HepG2 (cell line): ENCODE measurements at regions not wholly inside any gene's neighbourhood (a gene's known extent, or its start where the extent isn't known, plus 50 kb on each side); places are given as distances from the start of the nearest gene placed in this dataset.

ENCODE experiments used
- ATAC-seq: fragments of 200-7000 bp; cut with Tn5 transposase; 3 replicates; pipeline ENCODE4 v1.9.1; 2020; ENCODE audit warnings: mild to moderate bottlenecking, moderate library complexity
- BruUV-seq: library from RNA; stranded (reverse); fragments of 400-500 nt; replicated peaks from 2 replicates; lab custom pipeline; 2021; lab: Mats Ljungman, UMichigan
- CTCF ChIA-PET: fragments of 300-600 bp; formaldehyde crosslinking; extraction: SDS; loops from one replicate; lab custom pipeline; 2021; ENCODE audit warnings: low total read pairs, inconsistent platforms, low intra/inter-chr PET ratio; lab: Yijun Ruan, JAX
- POLR2A ChIA-PET: fragments of 350-600 bp; sonication (Branson Sonifier 250); formaldehyde crosslinking; loops from one replicate; lab custom pipeline; 2020; ENCODE audit warnings: antibody characterized with exemption, inconsistent platforms; lab: Yijun Ruan, JAX
- DNase-seq: peaks from one replicate; pipeline ENCODE4 v3.0.0-alpha.2; 2015; ENCODE audit warnings: low spot score
- FAIRE-seq: peaks from 3 replicates; lab custom pipeline; 2011; peaks lifted over from hg19 to GRCh38; lab: Jason Lieb, UNC
- H2AFZ ChIP-seq: one replicate; pipeline ENCODE4 v1.6.1; 2011; ENCODE audit warnings: low read length, inconsistent platforms
- H3K27ac ChIP-seq: fragments of 300-600 bp; 3 replicates; pipeline ENCODE4 v1.8.0; 2011; ENCODE audit warnings: mixed run types, mild to moderate bottlenecking, mixed read lengths, low read length, inconsistent platforms; ENCODE audit not compliant: insufficient read depth; ENCODE audit errors: extremely low read length
- H3K27me3 ChIP-seq, 2 experiments: fragments of 200-600 bp in 1 of 2; 2 replicates in 1 of 2; 3 replicates in 1 of 2; pipeline versions ENCODE4 v1.6.0 to v1.8.0; 2011; ENCODE audit warnings: low read length in 2 of 2, mild to moderate bottlenecking in 2 of 2, moderate library complexity in 2 of 2, inconsistent platforms in 1 of 2; ENCODE audit not compliant: insufficient read depth in 2 of 2, control insufficient read depth in 1 of 2
- H3K36me3 ChIP-seq, 2 experiments: fragments of 200-600 bp in 1 of 2; replicated peaks in 1 of 2; 2 replicates in 1 of 2; 3 replicates in 1 of 2; pipeline versions ENCODE4 v1.5.1 to v1.8.0; 2011; ENCODE audit warnings: low read length in 2 of 2, inconsistent platforms in 1 of 2; ENCODE audit not compliant: insufficient read depth in 2 of 2, control insufficient read depth in 1 of 2
- H3K4me1 ChIP-seq: 2 replicates; pipeline ENCODE4 v1.5.1; 2012; ENCODE audit warnings: low read length, inconsistent platforms; ENCODE audit not compliant: insufficient read depth
- H3K4me2 ChIP-seq: 2 replicates; pipeline ENCODE4 v1.6.0; 2011; ENCODE audit warnings: low read depth, low read length, inconsistent platforms
- H3K4me3 ChIP-seq, 3 experiments: fragments of 200-600 bp in 1 of 3; sonication (generic), shearing (Covaris generic) in 1 of 3; replicated peaks in 1 of 3; 2 replicates each; pipeline ENCODE4 v1.5.1; 2011 to 2016; ENCODE audit warnings: low read length in 3 of 3, inconsistent platforms in 2 of 3, low read depth in 2 of 3, mild to moderate bottlenecking in 2 of 3, control low read depth in 1 of 3, mixed read lengths in 1 of 3; ENCODE audit not compliant: insufficient read depth in 1 of 3
- H3K79me2 ChIP-seq: one replicate; pipeline ENCODE4 v1.6.1; 2011; ENCODE audit warnings: low read length, inconsistent platforms; ENCODE audit not compliant: insufficient read depth
- H3K9ac ChIP-seq: 2 replicates; pipeline ENCODE4 v1.6.0; 2011; ENCODE audit warnings: mild to moderate bottlenecking, low read depth, low read length, inconsistent platforms; ENCODE audit not compliant: insufficient read depth
- H3K9me3 ChIP-seq: 2 replicates; pipeline ENCODE4 v1.5.1; 2012; ENCODE audit warnings: mild to moderate bottlenecking, low read length
- H4K20me1 ChIP-seq: 2 replicates; pipeline ENCODE4 v1.6.0; 2011; ENCODE audit warnings: inconsistent platforms, mild to moderate bottlenecking, low read length, moderate library complexity; ENCODE audit not compliant: insufficient read depth
- AGO1 ChIP-seq: fragments of 200-400 bp; formaldehyde crosslinking; IDR thresholded peaks from 2 replicates; pipeline ENCODE4 v1.6.1; 2017; ENCODE audit warnings: mild to moderate bottlenecking, low read depth, low read length, moderate library complexity; ENCODE audit not compliant: poor library complexity, severe bottlenecking
- BHLHE40 ChIP-seq: IDR thresholded peaks from 2 replicates; pipeline ENCODE4 v1.6.1; 2011; ENCODE audit warnings: low read length, improper control_type of control experiment
- BRD4 ChIP-seq: sonication (generic); formaldehyde crosslinking; IDR thresholded peaks from 2 replicates; pipeline ENCODE4 v1.4.0; 2020; ENCODE audit warnings: missing genetic modification reagents
- IKZF5 ChIP-seq: IDR thresholded peaks from 2 replicates; pipeline ENCODE4 v1.6.1; 2018; ENCODE audit warnings: missing genetic modification reagents, mild to moderate bottlenecking, missing compliant biosample characterization
- IRF9 ChIP-seq: sonication (generic); formaldehyde crosslinking; IDR thresholded peaks from 2 replicates; pipeline ENCODE4 v1.8.0; 2022; ENCODE audit warnings: missing genetic modification reagents, mild to moderate bottlenecking, borderline replicate concordance
- KDM1A ChIP-seq: IDR thresholded peaks from 2 replicates; pipeline ENCODE4 v1.6.1; 2016; ENCODE audit warnings: missing compliant biosample characterization
- KDM6A ChIP-seq: IDR thresholded peaks from 2 replicates; pipeline ENCODE4 v1.6.1; 2016; ENCODE audit warnings: low read depth
- SAFB2 ChIP-seq: sonication (generic); formaldehyde crosslinking; IDR thresholded peaks from 2 replicates; pipeline ENCODE4 v1.5.1; 2020; ENCODE audit warnings: missing genetic modification reagents, low read depth, mild to moderate bottlenecking, borderline replicate concordance
- TBL1XR1 ChIP-seq: fragments of 150-350 bp; IDR thresholded peaks from 2 replicates; pipeline ENCODE4 v1.6.1; 2014; ENCODE audit warnings: borderline replicate concordance, low read length; ENCODE audit not compliant: partially characterized antibody
- ZKSCAN5 ChIP-seq: sonication (generic); formaldehyde crosslinking; IDR thresholded peaks from 2 replicates; pipeline ENCODE4 v1.5.1; 2020; ENCODE audit warnings: mild to moderate bottlenecking, missing genetic modification reagents
- ZNF891 ChIP-seq: sonication (generic); formaldehyde crosslinking; IDR thresholded peaks from 2 replicates; pipeline ENCODE4 v1.5.0; 2020; ENCODE audit warnings: mild to moderate bottlenecking, missing genetic modification reagents
- ZSCAN12 ChIP-seq: sonication (generic); formaldehyde crosslinking; IDR thresholded peaks from 2 replicates; pipeline ENCODE4 v1.9.0; 2021; ENCODE audit warnings: mild to moderate bottlenecking, missing genetic modification reagents
- WGBS: methylation state at CpG from one replicate; pipeline ENCODE4 v1.1.6; 2017; ENCODE audit warnings: low lambda C conversion rate; 5-methylcytosine and 5-hydroxymethylcytosine counted together
- in situ Hi-C: cut with HindIII; loops from 2 replicates; pipeline ENCODE4 v1.10.0; 2017; ENCODE audit warnings: low pct_unique_long_range_greater_than_20kb; ENCODE audit not compliant: extremely low pct_ligation_motif_present
- intact Hi-C: fragments of 100-400 bp; cut with micrococcal nuclease; formaldehyde crosslinking; loops from one replicate; pipeline ENCODE4 v1.10.0; 2022; ENCODE audit not compliant: unreplicated experiment

DNA sequence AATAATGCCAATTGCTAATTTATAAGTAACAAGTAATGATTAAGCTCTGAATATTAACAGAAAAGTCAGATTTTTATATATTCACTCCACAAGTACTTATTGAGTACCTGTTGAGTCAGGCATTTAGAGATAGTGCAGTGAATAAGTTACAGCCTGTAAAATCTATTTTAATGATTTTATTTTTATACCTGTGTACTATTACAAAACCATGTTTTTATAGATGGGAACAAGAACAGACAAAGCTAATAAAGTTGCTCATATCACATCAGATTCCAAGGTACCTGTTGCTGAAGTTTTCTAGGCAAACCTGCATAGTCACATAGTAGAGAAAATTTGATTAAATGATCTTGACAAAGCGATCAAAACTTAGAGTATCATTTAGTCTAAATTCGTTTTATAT, 623.7 kb downstream of the EFNA5 start:
- ChIA-PET POLR2A (no interaction called here), CTCF (no interaction called here)
- intact Hi-C loops (no loop called here), in situ Hi-C loops (no loop called here)
- Histone ChIP-seq H3K4me1 (no peaks in the 10 kb centered on the region), H3K4me3 (no peak overlapping the region), H3K9me3 (no peaks in the 10 kb centered on the region), H3K36me3 (no peaks in the 10 kb centered on the region), H2AFZ (no peak overlapping the region), H3K4me2 (no peak overlapping the region), H3K79me2 (no peaks in the 10 kb centered on the region), H4K20me1 (no peaks in the 10 kb centered on the region), H3K9ac (no peak overlapping the region), H3K27me3 (no peaks in the 10 kb centered on the region), H3K27ac (no peak overlapping the region)
- no TSS peak for BruUV-seq
- 3% methylated on average over 2 of the region's 2 CpGs for WGBS
- FAIRE-seq (no peak), ATAC-seq (no peak), DNase-seq (no peak)
- TF ChIP-seq ZNF891 (no peak), IKZF5 (CRISPR knock-in tag) (no peak), IRF9 (CRISPR knock-in tag) (no peak), AGO1 (no peak), ZSCAN12 (no peak), BHLHE40 (no peak), SAFB2 (no peak), KDM6A (no peak), BRD4 (CRISPR knock-in tag) (no peak), TBL1XR1 (no peak), KDM1A (CRISPR knock-in tag) (no peak), ZKSCAN5 (no peak)
